Activated T-cell treated with anti-CD3 and anti-CD28 coated beads for 1 hour (primary cell): ENCODE measurements at regions not wholly inside any gene's neighbourhood (a gene's known extent, or its start where the extent isn't known, plus 50 kb on each side); places are given as distances from the start of the nearest gene placed in this dataset.

Experiments used
- DNase-seq: peaks from one replicate; pipeline ENCODE4 v3.0.0-alpha.2; 2020; ENCODE audit warnings: low read depth

- DNase-seq = no peak
Observed at GRCh38 chr1:228976316-228976715, 241.0 kb downstream of the RHOU start.

- DNase-seq = no peak
Observed at GRCh38 chr1:228977307-228977706, 242.0 kb downstream of the RHOU start.

GRCh38 chr1:228977741-228978140 is 242.5 kb downstream of the RHOU start:
- no peak for DNase-seq

GRCh38 chr1:228978484-228979324 is 243.4 kb downstream of the RHOU start:
- no peak for DNase-seq

- no peak for DNase-seq
Observed at GRCh38 chr1:228979325-228979699, 244.0 kb downstream of the RHOU start.

GRCh38 chr1:228979774-228980173 is 244.5 kb downstream of the RHOU start:
- no peak for DNase-seq

GRCh38 chr1:228980232-228980937 is 245.1 kb downstream of the RHOU start:
- no peak for DNase-seq

DNA sequence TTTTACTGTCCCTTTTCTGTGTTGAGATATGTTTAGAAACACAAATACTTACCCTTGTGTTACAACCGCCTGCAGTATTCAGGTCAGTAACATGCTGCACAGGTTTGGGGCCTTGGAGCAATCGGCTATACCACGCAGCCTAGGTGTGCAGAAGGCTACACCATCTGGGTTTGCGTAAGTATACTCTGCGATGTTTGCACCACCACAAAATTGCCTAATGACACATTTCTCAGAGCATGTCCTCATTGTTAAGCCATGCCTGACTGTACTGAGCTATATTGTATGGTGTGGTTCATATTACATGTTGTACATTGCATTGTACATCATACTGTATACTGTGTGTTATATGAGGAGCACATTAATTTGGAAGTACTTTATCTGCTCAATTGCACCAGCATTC is 247.4 kb downstream of the RHOU start:
- DNase-seq = no peak

- no peak for DNase-seq
Observed at GRCh38 chr1:228983231-228983660, 248.0 kb downstream of the RHOU start.

- DNase-seq = no peak
Observed at GRCh38 chr1:228983661-228984060, 248.4 kb downstream of the RHOU start.

DNA sequence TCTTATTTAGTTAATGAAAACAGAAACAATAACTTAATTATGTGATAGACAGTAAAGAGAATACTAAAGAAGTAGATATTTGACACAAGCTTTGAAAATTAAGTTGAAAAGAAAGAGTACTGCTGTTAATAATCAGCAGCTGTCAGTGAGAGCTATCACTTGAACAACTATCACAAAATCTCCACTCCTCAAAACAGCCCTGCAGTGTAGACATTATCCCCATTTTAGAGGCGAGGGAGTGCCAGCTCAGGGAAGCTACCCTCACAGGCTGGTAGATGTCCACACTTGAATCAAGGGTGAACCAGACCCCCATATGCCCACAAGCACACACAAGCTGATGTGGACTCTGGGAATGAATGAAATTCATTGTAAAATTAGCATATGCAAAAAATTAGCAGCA is 248.8 kb downstream of the RHOU start:
- no peak for DNase-seq

DNA sequence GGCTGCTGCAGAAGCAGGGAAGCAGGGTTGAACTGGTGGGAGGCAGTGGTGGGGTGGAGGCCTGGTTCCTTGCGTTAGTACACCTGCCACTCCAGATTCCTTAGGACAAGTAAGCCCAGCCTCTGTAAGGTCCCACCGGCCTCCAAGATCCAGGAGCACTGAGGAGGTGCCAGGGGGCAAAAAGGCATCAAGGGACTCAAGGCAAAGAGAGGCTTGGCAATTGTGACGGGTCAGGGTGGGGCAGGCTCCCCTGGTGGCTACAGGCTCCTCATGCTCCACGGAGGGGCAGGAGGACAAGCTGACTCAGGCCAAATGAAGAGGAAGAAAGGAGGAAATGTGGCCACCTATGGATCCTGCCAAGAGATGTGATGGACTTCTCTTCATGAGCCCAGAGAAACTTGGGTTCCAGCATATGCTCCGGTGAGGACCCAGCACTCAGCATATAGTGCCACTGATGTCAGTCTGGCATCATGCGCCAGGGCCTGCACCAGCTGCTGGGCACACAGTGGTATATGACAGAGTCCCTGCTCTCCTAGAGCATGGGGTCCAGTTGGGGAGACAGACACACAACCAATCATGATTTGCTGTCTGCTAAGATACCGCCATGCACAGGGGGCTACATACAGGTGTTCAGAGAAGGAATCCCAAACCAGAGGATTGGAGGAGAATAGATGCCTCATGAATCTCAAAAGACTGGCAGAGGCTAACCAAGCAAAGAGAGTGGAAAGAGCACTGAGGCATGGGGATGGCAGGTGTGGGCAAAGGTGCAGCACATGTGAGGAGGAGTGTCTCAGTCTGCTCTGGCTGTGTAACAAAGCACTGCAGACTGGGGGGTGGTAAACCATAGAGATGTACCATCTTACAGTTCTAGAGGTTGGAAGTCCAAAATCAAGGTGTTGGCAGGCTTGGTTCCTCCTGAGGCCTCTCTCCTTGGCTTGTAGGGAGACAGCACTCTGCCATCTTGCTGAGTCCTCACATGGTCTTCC is 249.7 kb downstream of the RHOU start:
- no peak for DNase-seq

DNA sequence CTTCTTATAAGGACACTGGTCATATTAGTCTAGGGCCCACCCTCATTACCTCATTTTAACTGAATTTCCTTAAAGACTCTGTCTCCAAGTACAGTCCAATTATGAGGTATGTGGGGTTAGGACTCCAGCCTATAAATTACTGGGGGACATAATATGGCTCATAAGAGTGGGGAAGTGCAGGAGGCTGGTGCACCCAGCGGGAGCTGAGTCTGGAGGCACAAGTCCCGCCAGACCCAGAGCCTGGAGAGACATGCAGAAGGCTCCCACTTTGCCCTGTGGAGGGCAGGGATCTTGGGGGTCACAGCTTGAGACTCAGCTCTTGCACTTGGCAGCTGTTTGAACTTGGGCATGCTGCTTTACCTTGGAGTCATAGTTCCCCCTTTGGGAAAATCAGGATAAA is 250.4 kb downstream of the RHOU start:
- no peak for DNase-seq

GRCh38 chr1:228986093-228986904 is 251.0 kb downstream of the RHOU start:
- no peak for DNase-seq

DNA sequence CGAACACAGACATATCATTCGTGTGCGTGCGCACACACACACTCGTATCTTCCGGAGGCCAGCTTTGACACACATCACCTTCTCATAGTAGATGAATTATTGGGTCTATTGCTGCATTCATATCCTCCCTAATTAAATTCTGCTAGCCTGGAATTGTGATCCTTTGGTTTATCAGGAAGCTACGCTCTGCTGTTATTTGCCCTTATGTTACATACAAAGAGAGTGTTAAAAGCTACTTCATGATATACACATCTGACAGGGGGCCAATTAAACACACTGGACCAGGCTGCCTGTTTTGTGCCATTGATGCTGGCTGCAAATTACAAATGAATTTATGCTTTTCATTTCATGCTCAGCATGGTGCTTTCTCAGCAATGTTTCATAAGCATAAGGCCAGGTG is 252.0 kb downstream of the RHOU start:
- no peak for DNase-seq

GRCh38 chr1:228987736-228988506 is 252.6 kb downstream of the RHOU start:
- DNase-seq = no peak

DNA sequence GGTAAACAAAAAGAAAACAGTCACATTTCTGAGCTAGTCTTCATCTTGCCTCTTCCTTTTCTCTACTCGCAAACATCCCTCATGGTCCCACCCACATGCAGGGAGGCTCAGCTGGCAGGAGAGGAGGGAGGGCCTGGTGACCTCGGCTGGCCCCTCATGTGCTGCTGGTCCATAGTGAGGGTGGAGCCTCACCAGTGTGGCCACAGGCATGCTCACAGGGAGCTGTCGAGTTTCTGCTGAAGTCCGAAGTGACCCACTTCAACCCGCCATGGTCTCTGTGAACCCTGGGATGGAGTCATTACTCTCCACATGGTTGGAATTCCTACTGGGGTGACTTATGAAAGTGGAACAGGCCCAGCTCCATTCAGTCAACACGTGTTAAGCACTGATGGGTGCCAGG is 253.4 kb downstream of the RHOU start:
- DNase-seq = no peak

GRCh38 chr1:228989176-228989575 is 253.9 kb downstream of the RHOU start:
- DNase-seq = no peak

GRCh38 chr1:228989676-228989991 is 254.4 kb downstream of the RHOU start:
- DNase-seq = no peak

GRCh38 chr1:228989992-228990827 is 254.9 kb downstream of the RHOU start:
- no peak for DNase-seq
